ENCODE measurements at regions not wholly inside any gene's neighbourhood (a gene's known extent, or its start where the extent isn't known, plus 50 kb on each side); places are given as distances from the start of the nearest gene placed in this dataset.
A peak's percentile ranks its signal among the peaks of the same experiment; 100 is the strongest.

GRCh38 chr1:219292341-219292740, 118.7 kb downstream of the LYPLAL1 start:
- no peak overlapping the region for H3K4me3 ChIP-seq
- no peaks in the 10 kb centered on the region for H3K27me3 ChIP-seq
- intact Hi-C loops (cut with DNase I): loop anchor here (10.0 kb wide), 1 partner anchor 948 kb away; the partner anchor contains the start of gene TGFB2
- no peaks in the 10 kb centered on the region for H3K9me3 ChIP-seq
- no peak for TF ChIP-seq POLR2A (IDR thresholded peaks at IDR 0.05)
- no peak for TF ChIP-seq CTCF (IDR thresholded peaks at IDR 0.05)
- TF ChIP-seq EP300 (IDR thresholded peaks at IDR 0.05): no peak
- no peak for TF ChIP-seq POLR2AphosphoS5 (IDR thresholded peaks at IDR 0.05)
- H3K36me3 ChIP-seq: no peaks in the 10 kb centered on the region
- H3K27ac ChIP-seq: peak overlapping the region in 2 of 4 donors; percentile 13 to 49
- peaks cover 0 to 15% (median 12%) of the 10 kb centered on the region in 4 donors for H3K4me1 ChIP-seq
- no peak for DNase-seq

GRCh38 chr1:219289171-219289570, 115.5 kb downstream of the LYPLAL1 start:
- no peaks in the 10 kb centered on the region for H3K9me3 ChIP-seq
- H3K27me3 ChIP-seq: no peaks in the 10 kb centered on the region
- H3K27ac ChIP-seq: no peak overlapping the region
- DNase-seq: no peak
- no peaks in the 10 kb centered on the region for H3K4me1 ChIP-seq
- TF ChIP-seq POLR2A (IDR thresholded peaks at IDR 0.05) (no peak), EP300 (IDR thresholded peaks at IDR 0.05) (no peak), POLR2AphosphoS5 (IDR thresholded peaks at IDR 0.05) (no peak), CTCF (IDR thresholded peaks at IDR 0.05) (no peak)
- 72 to 78% methylated on average over 6 of the region's 6 CpGs for WGBS, 2 donors
- H3K4me3 ChIP-seq: no peak overlapping the region
- H3K36me3 ChIP-seq: no peaks in the 10 kb centered on the region
- intact Hi-C loops (cut with DNase I): no loop called here

- DNase-seq: no peak
- Histone ChIP-seq H3K4me1 (peaks cover 0 to 7% (median 0%) of the 10 kb centered on the region in 4 donors), H3K4me3 (no peak overlapping the region), H3K36me3 (no peaks in the 10 kb centered on the region), H3K27me3 (no peaks in the 10 kb centered on the region), H3K27ac (no peak overlapping the region), H3K9me3 (no peaks in the 10 kb centered on the region)
- intact Hi-C loops (cut with DNase I): no loop called here
- TF ChIP-seq EP300 (IDR thresholded peaks at IDR 0.05) (no peak), CTCF (IDR thresholded peaks at IDR 0.05) (no peak), POLR2AphosphoS5 (IDR thresholded peaks at IDR 0.05) (no peak), POLR2A (IDR thresholded peaks at IDR 0.05) (no peak)
Measured at GRCh38 chr1:219283541-219283940, 109.9 kb downstream of the LYPLAL1 start.

GRCh38 chr1:219281831-219282230, 108.2 kb downstream of the LYPLAL1 start:
- H3K27ac ChIP-seq: no peak overlapping the region
- WGBS, 2 donors: 87 to 94% methylated on average over 2 of the region's 2 CpGs
- H3K9me3 ChIP-seq: no peaks in the 10 kb centered on the region
- H3K27me3 ChIP-seq: no peaks in the 10 kb centered on the region
- H3K4me1 ChIP-seq: peaks cover 0 to 22% (median 8%) of the 10 kb centered on the region in 4 donors
- H3K4me3 ChIP-seq: no peak overlapping the region
- DNase-seq: no peak
- TF ChIP-seq POLR2A (IDR thresholded peaks at IDR 0.05) (no peak), EP300 (IDR thresholded peaks at IDR 0.05) (no peak), CTCF (IDR thresholded peaks at IDR 0.05) (no peak), POLR2AphosphoS5 (IDR thresholded peaks at IDR 0.05) (no peak)
- intact Hi-C loops (cut with DNase I): no loop called here
- no peaks in the 10 kb centered on the region for H3K36me3 ChIP-seq

- H3K9me3 ChIP-seq: no peaks in the 10 kb centered on the region
- H3K4me1 ChIP-seq: peaks cover 0 to 22% (median 8%) of the 10 kb centered on the region in 4 donors
- H3K27me3 ChIP-seq: no peaks in the 10 kb centered on the region
- intact Hi-C loops (cut with DNase I): no loop called here
- TF ChIP-seq EP300 (IDR thresholded peaks at IDR 0.05) (no peak), POLR2AphosphoS5 (IDR thresholded peaks at IDR 0.05) (no peak), POLR2A (IDR thresholded peaks at IDR 0.05) (no peak), CTCF (IDR thresholded peaks at IDR 0.05) (no peak)
- 87 to 90% methylated on average over 6 of the region's 6 CpGs for whole genome bisulfite sequencing, 2 donors
- H3K36me3 ChIP-seq: no peaks in the 10 kb centered on the region
- H3K27ac ChIP-seq: no peak overlapping the region
- no peak overlapping the region for H3K4me3 ChIP-seq
- no peak for DNase-seq
Measured at GRCh38 chr1:219279017-219279770, 105.5 kb downstream of the LYPLAL1 start.

All from sigmoid colon (tissue), 6 donors.